HG03095 (cell line): ENCODE measurements at regions not wholly inside any gene's neighbourhood (a gene's known extent, or its start where the extent isn't known, plus 50 kb on each side); places are given as distances from the start of the nearest gene placed in this dataset.

Experiments used
- ATAC-seq: cut with Tn5 transposase; IDR thresholded peaks from one replicate; pipeline ENCODE4 v1.9.1; 2021; ENCODE audit warnings: moderate library complexity; ENCODE audit not compliant: unreplicated experiment

DNA sequence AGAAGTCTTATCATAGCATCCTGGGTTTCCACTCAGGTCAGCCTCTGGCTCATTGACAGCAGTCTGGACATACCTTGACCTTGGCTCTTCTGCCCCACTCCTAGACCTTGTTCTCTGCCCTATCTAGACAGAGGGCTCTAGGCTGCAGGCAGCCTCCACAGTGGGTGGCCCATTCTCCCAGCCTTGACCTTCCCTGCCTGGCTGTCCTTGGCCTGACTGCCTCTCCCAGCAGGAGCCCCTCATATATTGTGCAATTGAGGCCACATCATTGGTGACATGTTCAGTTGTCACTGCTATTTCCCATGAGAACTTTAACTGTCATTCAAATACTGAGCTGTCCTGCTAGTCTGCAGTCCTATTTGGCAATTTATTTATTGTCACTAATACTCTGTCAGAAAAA, 503.4 kb downstream of the PLXNA4 start:
- ATAC-seq: no peak

DNA sequence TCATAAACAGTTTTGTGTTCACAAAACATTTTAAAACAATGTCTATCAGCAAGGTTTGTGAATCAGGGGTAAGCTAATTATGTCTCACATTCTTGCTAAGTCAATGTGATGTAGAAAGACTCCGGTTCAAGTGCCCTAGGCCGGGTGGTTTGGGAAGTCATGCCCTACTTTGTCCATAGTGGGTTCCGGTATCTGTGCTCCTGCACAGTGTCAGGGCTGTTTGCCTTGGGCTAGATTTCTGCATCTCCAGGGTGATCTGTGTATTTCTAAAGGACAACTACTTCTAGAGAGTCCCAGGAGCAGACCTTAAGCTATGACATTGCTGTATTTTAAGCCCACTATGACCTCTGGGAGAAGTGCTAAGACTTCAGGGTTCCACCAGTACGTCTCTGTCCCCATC, 504.1 kb downstream of the PLXNA4 start:
- no peak for ATAC-seq

DNA sequence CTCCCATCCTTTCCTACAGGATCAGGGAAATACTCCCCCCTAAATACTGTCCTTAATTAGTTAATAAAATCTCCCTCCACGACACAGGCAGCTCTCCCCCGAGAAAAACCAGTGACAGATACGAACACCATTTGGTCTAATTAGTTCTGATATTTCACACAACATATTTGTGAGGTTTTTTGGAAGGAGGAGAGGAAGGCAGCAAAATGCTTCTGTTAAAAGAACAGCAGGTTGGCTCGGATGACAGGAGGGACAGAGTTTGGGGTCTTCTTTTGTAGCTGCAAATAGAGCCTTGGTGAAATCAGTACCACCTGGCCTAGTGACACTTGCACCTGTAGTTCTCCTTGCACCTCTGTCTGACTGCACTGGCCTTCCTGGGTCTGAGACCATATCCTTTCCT, 507.0 kb downstream of the PLXNA4 start:
- ATAC-seq: no peak

DNA sequence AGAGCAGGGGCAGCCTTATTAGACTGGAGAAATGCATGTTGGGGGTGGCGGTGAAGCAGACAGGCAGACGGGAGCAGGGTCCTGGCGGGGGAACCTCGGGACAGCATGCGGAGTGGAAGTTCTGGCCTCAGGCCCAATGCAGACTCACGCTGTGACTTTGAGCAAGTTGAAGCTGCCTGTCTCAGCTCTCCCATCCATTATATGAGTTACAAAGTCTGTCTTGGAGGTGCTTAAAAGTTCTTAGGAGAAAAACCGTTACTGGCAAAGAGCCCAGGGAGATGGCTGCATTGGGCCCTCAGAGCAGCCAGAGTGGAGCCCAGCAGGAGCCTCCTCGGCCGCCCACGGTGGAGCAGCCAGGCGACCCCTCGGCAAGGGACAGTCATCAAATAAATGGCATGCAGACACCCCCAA, 509.5 kb downstream of the PLXNA4 start:
- ATAC-seq: no peak

DNA sequence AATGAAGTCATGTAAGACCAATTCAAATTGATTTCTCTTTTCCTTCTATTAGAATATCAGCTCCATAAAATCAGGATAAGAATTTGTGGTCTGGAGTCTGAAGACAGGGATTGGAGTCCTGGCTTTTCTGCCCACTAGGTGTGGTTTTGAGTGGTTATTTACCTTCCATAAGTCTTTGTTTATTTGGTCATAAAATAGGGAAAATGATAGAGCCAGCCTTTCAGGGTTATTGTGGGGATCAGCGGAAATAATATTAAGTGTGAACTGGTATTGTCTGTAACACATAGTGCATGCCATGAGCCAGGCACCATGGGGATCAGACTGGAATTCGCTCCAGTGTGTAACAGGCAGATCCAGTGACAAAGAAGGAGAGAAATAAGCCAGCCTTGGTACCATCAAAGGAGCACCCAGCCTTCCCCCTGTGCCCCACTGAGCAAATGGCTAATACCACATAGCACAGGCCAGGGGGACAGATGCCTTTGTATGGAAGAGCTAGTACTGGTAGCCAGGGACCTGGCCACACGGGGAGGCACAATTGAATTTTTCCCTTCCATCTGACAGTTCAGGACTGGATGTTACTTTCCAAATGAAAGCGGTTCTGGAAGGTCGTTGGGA, 509.7 kb upstream of the PODXL start:
- ATAC-seq: no peak

DNA sequence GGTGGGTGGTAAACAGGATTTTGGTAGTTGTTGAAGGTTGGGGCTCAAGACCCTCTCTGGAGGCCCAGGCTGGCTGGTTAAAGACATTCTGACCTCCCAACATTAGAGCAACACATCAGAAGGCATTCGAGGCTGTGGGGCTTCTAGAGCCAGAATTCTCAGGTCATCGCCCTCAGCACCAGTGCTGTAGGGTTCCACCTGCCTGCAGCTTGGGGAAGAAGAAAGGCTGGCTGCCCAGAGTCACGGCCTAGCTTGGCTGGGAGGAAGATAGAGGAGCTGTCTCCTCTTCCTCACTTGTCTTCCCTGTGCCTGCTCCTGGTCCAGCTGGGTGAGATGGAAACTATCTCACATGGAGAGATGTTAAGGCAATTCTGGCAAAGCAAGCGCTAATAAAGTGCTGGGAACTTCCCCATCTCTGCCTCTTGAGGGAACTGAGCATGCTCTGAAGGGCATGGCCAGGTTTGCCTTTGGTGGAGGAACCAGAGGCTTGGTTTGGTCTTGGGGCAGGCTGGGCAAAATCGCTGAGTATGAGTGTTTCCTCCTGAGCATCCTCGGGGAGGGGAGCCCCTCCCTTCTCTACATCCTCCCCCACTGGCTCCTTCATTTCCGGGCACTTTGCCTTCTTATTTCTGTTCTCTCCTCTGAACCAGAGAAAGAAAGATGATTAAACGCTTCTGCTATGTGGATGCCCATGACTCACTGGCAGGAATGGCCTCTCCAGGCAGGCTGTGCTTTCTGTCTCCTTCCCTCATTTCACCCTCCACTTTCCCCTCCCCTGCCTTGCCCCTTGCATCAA, 509.0 kb upstream of the PODXL start:
- ATAC-seq: no peak

DNA sequence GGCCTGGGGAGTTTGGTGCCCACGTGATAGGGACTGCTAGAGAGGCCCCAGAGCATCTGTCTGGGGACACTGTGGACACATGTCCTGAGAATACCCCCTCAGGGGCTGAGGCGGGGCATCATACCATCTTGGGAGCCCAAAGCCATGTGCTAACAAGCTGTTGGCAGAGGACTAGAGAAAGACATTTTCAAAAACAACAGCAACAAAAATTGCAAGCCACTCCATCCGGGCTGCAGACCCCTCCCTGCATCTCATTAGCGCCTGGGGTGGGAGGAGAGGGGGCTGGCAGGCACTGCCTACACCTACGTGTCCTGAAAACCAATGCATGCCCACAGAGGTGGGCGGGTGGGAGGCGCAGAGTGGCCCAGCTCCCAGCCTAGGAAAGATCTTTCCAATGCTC, 507.4 kb upstream of the PODXL start:
- ATAC-seq: no peak

DNA sequence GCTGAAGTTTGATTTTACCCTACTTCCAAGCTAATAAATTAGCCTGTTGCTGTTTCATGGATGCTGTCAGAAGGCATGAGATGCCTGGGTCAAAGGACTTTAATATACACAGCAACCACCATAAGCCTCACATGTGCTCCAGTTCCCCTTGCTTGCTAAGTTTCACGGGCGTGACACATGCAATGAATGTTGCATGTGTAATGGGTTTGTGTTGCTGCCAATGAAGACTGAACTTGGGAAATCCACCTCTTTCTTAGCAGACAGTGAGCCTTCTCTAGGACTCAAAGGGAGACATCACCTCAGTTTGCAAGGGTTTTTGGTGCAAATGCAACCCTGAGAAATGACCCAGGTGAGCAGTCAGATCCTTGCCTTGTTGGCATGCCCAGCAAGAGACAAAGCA, 505.5 kb upstream of the PODXL start:
- ATAC-seq: no peak

DNA sequence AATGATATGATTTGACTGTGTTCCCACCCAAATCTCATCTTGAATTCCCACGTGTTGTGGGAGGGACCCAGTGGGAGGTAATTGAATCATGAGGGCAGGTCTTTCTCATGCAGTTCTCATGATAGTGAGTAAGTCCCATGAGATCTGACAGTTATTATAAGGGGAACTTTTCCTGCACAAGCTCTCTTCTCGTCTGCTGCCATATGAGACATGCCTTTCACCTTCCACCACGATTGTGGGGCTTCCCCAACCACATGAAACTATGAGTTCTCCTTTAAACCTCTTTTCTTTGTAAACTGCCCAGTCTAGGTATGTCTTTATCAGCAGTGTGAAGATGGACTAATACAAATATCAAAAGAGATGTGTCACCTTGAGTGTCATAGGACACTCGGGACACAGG, 502.7 kb upstream of the PODXL start:
- ATAC-seq: peak; percentile 89

DNA sequence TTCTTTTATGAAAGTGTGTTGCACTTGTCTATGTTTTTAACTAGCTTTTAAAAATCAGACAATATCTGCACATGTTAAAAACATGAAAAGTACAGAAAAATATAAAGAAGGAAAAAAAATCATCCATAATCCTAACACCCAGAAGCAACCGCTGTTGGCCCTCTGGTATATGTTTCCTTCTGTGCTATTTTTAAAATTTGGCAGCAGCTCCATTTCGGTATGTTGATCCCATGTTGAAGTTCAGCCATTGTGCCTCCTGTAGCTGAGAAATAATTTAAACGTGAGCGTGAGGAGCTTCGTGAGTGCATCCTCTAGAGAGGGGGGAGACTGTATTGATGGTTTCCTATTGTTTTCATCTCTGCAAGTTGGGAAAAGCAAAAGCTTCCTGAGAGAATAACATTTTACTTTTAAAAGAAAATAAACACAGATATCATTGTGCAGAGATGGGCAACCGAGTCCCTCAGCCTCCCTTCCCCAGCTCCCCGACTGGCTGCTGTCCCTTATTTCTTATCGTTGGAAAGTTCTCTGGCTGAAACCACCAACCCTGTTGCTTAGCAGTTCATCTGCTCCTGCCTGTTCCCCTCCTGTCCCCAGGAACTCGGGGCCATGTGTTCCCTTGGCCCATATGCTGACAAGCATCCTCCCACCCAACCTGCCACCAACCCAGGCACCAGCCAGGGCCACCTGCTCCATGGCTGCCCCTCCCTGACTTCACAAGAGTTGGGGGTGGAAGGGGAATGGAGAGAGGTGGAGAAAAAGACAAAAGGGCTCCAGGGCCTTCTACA, 499.1 kb upstream of the PODXL start:
- no peak for ATAC-seq

DNA sequence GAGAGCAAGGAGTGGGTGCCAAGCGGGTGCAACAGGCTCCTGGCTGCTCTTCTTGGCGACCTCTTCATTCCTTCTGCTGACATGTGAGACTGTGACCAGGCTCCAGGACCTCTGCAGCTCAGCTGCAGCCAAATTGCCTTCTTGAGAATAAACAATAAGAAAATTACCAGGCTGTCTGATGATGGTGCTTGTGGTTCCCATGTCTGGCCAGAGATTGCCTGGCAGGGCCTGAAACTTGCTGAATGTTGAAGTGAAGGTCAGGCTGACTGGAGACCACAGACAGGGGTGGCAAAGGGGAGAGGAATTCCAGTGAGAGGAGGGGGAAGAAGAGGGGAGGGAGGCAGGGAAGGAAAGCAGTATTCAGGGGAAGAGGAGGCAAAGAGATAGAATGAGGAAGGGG, 497.4 kb upstream of the PODXL start:
- no peak for ATAC-seq

DNA sequence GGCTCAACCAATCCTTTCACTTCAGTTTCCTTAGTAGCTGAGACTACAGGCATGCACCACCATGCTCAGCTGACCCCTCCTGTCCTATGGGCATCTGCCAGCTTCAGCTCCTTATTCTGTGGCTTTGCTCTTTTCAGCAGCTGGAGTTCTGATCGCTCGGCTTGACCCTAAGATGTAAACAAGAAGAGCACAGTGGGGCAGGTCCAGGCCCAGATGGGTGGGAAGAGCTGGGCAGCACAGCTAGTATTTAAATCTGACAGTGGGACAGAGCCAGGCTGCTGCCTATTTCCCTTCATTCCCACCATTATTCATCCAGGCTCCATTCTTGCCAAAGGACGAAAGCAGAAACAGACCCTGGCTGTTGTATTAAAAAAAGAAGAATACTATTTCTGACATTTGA, 494.9 kb upstream of the PODXL start:
- no peak for ATAC-seq

DNA sequence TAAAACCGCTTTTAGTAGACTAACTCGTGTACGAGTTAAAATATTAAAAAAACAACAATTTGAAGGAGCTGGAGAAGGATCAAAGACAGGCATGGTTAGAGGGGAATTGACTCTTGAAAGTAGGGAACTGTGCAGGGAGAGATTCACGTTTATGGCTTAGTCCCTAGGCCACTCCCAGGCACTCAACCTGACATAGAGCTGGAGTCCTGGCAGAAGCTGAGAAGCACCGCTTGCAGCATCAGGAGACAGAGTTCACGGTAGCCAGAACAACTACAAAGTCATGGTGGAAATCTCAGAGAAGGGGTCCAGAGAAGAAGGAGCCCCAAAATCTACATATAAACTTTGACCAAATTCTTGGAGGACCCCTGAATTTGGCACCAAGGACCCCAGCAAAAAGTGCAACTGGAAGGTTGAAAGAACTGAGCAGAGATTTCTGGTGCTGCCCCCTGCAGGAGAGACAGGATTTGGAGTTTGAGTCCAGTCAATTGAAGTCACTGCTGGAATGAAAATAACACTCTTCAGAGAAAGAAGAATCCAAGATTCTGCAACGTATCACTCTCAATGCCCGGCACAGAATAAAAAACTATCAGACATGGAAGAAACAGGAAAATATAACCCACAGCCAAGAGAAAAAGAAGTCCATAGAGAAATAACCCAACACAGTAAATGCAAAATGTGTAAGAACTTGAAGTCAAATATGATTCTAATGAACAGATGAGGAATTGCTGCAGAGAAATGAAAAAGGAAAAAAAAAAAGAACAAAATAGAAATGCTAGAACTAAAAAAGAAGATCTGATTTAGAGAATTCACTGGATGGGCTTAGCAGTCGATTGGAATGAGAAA, 493.3 kb upstream of the PODXL start:
- no peak for ATAC-seq

DNA sequence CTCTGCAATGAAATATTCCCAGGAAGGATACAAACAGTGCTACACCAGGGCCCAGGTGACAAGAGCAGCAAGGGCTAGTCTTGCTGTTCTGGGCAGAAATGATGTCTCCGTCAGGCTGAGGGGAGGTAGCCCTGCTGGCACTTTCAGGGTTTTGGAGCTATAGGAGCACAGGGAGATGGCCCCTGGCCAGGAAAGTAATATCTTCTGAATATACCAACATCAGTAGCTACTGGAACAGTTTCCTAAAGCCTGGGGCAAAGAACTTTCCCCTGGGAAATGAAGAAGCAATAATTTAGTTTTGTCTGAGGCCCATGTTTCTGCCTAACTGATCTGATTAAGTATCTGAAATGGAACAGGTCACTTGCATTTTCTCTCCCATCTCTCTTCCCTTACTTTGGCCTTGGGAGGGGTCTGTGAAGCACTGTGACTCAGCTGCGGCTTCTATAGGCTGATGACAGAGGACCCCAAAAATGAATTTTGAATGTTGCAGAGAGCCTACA, 489.1 kb upstream of the PODXL start:
- no peak for ATAC-seq

DNA sequence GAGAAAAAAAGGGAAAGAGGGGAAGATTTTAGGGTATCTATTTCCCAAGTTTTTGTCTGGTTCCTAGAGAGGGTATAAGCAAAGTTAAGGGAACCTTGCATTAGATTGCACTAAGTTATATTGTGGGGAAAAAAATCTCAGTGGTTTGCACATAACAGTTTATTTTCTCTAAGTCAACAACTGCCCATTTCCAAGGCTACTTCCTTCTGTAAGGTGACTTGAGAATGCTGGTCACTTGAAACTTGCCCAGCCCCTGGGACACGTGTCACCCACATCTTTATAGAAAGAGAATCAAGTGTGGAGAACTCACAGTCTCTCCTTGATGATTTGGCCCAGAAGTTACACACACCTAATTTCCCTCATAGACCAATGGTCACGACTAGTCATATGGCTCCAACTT, 488.6 kb upstream of the PODXL start:
- no peak for ATAC-seq

DNA sequence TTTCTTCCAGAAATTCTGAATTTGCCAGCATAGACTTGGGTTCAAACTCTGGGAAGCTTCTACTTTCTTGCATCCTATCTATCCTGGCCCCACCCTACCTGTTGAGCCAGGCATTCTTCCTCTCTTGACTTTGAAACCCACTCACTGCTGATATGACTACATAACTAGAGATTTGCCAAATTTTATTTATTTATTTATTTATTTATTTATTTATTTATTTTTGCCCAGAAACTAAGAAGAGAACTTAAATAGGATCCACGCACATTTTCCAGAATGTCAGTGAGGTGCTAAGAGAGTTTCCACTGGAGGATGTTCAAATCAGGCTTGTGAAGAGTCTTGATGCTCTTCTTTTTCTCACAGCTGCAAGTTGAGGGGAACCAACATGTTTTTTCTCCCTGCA, 487.8 kb upstream of the PODXL start:
- no peak for ATAC-seq

DNA sequence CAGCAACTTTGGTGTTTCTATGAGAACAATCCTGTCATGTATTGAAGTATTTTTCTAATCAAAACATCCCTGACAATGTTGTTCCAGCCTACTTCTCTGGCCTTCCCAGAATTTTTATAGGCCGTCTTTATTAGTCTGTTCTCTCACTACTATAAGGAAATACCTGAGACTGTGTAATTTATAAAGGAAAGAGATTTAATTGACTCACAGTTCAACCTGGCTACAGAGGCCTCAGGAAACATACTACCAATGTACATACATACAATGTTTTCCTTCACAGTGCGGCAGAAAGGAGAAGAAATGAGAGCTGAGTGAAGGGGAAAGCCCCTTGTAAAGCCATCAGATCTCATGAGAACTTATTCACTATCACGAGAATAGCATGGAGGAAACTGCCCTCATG, 484.7 kb upstream of the PODXL start:
- ATAC-seq: no peak

DNA sequence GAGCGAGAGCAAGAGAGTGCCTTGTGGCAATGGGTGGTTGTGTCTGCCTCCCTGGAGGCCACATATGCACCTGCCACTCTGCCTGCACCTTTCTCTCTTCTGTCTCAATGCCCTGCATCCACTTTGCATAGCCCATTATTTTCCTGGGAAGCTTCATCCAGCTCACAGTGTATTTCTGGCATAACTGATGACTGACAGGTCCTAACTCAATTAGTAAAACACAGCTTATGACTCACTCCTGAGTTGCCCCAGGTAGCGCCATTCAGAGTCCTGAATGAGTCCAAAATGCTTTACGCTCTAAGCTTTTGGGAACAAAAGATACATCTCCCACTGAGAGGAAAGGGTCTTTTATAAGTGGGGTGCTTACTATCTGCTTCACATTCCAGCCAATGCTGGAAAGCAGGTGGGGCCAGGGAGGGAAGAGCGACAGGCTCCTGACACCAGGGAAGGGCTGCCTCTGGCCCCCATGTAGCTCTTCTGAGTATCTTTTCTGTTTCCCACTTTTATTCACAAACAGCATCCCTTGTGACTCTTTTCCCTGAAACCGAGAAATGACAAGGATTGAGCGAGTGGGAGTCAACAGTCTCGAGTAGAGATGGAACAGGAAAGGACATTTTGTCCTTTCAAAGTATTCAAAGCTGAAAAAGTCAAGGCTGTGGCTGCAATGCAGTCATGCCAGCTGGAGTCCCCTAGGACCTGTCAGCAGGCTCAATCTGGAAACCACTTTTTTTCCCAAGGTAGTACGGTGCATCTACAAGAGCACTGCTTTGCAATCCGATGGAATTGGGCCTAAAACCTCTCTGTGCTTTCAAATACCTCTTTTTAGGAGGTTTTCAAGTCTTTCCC, 479.3 kb upstream of the PODXL start:
- ATAC-seq: no peak

DNA sequence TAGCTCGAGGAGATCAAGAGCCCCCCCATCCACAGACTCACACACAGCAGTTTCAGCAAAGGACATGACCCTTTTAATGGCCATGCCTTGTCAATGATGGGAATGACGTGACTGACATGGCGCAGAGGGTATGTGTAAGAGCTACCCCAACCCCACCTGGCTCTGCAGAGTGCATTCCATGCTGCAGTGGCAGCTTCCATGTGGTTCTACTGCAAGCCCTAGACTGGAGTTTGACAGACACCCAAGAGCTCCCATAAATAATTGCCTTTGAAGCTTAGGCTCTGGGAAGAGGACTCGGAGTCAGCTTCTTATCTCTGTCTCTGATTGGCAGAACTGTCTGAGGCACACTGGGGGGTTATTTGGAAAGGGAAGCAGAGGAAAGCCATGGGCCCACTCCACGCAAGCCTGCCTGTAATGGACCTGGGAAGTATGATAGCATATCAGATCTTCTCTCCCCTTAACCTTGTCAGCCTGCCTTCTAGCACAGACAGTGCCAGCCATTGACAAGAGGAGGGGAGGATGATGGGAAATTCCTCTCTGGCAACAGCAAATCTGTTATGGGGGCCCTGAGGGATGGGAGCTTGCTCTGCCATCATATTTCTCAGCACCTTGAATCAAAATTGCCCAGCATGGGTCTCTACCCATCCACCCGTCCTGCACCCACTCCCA, 478.5 kb upstream of the PODXL start:
- ATAC-seq: no peak

DNA sequence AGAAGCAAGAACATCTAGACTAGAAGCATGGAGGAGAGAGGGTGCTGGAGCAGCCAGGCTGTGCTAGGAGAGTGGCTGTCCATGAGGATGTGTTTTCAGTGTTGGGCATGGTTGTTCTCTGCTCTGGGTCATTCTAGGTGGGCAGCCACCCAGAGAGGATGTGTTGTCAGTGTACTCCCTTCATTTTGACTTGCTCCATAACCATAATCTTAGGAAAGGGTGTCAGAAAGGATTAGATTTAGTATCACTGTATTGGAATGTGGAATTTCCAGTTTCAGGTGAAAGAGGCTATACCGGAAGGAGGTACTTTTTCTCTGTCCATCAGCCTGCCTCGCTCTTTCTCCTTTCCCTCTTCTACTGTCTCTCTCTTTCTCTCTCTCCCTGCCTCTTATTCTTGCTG, 474.5 kb upstream of the PODXL start:
- ATAC-seq: no peak
